ENCODE measurements at regions not wholly inside any gene's neighbourhood (a gene's known extent, or its start where the extent isn't known, plus 50 kb on each side); places are given as distances from the start of the nearest gene placed in this dataset.

DNA sequence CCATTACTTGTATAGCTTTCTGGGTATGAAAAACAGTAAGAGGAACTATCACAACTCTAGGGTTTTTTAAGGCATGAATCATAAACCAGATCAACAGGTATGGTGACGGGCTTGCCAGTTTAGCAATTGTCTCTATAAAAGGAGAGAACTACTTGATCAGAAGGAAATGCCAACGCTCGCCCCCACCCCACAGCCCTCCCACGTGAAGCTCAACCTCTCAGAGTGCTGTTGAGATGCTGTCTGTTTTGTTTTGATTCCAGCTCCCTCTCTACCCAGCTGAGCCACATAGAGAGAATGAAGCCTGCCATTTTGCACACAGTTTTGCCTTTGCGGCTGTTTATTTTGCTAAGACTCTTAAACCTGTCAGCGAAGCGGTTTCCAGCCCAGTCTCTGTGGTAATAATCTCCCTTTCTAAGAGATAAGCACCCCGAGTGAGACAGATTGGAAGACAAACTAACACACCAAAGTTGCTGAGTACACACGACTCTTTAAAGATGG is 257.9 kb upstream of the ANKRD55 start:
- peak; percentile 52 for DNase-seq (ENCODE audit: low read depth)
- TF ChIP-seq, protein P1, sequence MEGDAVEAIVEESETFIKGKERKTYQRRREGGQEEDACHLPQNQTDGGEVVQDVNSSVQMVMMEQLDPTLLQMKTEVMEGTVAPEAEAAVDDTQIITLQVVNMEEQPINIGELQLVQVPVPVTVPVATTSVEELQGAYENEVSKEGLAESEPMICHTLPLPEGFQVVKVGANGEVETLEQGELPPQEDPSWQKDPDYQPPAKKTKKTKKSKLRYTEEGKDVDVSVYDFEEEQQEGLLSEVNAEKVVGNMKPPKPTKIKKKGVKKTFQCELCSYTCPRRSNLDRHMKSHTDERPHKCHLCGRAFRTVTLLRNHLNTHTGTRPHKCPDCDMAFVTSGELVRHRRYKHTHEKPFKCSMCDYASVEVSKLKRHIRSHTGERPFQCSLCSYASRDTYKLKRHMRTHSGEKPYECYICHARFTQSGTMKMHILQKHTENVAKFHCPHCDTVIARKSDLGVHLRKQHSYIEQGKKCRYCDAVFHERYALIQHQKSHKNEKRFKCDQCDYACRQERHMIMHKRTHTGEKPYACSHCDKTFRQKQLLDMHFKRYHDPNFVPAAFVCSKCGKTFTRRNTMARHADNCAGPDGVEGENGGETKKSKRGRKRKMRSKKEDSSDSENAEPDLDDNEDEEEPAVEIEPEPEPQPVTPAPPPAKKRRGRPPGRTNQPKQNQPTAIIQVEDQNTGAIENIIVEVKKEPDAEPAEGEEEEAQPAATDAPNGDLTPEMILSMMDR (IDR thresholded peaks at IDR 0.05; ENCODE audit: low read depth, low read length), result no peak
- TF ChIP-seq POLR2A (IDR thresholded peaks at IDR 0.05; ENCODE audit: extremely low read depth, insufficient read length) (no peak), MYC (IDR thresholded peaks at IDR 0.05; ENCODE audit: low read depth, low read length) (no peak)
- TF ChIP-seq, protein P2, sequence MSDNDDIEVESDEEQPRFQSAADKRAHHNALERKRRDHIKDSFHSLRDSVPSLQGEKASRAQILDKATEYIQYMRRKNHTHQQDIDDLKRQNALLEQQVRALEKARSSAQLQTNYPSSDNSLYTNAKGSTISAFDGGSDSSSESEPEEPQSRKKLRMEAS (IDR thresholded peaks at IDR 0.05; ENCODE audit: low read depth, low read length), result no peak

DNA sequence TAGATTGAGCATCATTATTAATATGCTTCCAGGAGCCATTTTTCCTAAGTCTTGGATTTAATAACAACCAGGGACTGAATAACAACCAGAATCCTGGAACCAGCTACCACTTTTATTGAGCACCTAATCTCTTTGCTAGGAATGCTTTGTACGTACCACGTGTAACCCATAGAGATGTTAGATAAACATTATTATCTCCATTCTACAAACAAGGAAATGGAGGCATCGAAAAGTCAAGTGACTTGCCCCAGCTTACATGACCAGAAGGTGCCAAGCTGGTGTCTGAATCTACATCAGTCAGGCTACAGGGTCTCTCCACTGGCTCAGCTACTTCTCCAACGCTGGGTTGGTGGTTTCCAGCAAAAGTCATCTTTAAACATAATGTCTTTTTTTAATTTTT is 256.1 kb upstream of the ANKRD55 start:
- TF ChIP-seq POLR2A (IDR thresholded peaks at IDR 0.05; ENCODE audit: extremely low read depth, insufficient read length), result no peak
- TF ChIP-seq, protein P2 (IDR thresholded peaks at IDR 0.05; ENCODE audit: low read depth, low read length), result no peak
- TF ChIP-seq MYC (IDR thresholded peaks at IDR 0.05; ENCODE audit: low read depth, low read length), result no peak
- TF ChIP-seq, protein P1 (IDR thresholded peaks at IDR 0.05; ENCODE audit: low read depth, low read length), result no peak
- DNase-seq (ENCODE audit: low read depth), result no peak
- no peak overlapping the region for H3K4me3 ChIP-seq (ENCODE audit: low read depth, low read length)

More for the DNA sequence above, 257.9 kb upstream of the ANKRD55 start:
- no peak overlapping the region for H3K4me3 ChIP-seq (ENCODE audit: low read depth, low read length)

DNA sequence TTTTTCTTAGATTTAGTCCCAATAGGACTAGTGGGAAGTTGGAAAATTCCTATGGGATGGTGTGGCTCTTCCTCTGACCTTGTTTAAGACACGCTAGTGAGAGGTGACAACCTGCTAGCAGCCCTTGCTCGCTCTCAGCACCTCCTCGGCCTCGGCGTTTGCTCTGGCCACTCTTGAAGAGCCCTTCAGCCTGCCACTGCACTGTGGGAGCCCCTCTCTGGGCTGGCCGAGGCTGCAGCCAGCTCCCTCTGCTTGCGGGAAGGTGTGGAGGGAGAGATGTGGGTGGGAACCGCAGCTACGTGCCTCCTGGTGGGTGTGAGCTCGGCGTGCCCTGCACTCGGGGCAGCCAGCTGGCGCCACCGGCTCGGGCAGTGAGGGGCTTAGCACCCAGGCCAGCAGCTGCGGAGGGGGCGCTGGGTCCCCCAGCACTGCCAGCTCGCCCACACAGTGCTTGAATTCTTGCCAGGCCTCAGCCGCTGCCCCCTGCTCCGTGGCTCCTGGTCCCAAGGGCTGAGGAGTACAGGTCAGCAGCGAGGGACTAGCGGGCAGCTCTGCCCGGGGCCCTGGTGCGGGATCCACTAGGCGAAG is 254.5 kb upstream of the ANKRD55 start:
- no peak overlapping the region for H3K4me3 ChIP-seq (ENCODE audit: low read depth, low read length)
- no peak for DNase-seq (ENCODE audit: low read depth)
- TF ChIP-seq POLR2A (IDR thresholded peaks at IDR 0.05; ENCODE audit: extremely low read depth, insufficient read length), result no peak
- TF ChIP-seq, protein P1 (IDR thresholded peaks at IDR 0.05; ENCODE audit: low read depth, low read length), result no peak
- no peak for TF ChIP-seq MYC (IDR thresholded peaks at IDR 0.05; ENCODE audit: low read depth, low read length)
- TF ChIP-seq, protein P2 (IDR thresholded peaks at IDR 0.05; ENCODE audit: low read depth, low read length), result no peak

DNA sequence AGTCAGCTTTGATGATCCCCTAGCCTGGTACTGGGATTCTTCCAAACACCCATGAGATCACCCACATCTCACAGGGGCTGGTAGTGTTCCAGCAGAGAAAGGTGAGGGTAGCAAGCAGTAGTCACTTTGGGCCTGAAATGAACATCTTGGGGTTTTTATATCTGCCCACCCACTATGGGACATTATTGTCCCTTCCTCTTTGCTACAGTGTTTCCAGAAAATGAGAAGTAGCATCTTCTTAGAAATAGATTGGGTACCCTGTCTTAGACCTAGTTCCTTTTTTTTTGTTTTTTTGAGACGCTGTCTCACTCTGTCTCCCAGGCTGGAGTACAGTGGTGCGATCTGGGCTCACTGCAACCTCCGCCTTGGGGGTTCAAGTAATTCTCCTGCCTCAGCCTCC is 249.2 kb upstream of the ANKRD55 start:
- TF ChIP-seq POLR2A (IDR thresholded peaks at IDR 0.05; ENCODE audit: extremely low read depth, insufficient read length), result no peak
- TF ChIP-seq, protein P2 (IDR thresholded peaks at IDR 0.05; ENCODE audit: low read depth, low read length), result no peak
- TF ChIP-seq, protein P1 (IDR thresholded peaks at IDR 0.05; ENCODE audit: low read depth, low read length), result no peak
- TF ChIP-seq MYC (IDR thresholded peaks at IDR 0.05; ENCODE audit: low read depth, low read length), result no peak
- no peak overlapping the region for H3K4me3 ChIP-seq (ENCODE audit: low read depth, low read length)
- peak; percentile 51 for DNase-seq (ENCODE audit: low read depth)

DNA sequence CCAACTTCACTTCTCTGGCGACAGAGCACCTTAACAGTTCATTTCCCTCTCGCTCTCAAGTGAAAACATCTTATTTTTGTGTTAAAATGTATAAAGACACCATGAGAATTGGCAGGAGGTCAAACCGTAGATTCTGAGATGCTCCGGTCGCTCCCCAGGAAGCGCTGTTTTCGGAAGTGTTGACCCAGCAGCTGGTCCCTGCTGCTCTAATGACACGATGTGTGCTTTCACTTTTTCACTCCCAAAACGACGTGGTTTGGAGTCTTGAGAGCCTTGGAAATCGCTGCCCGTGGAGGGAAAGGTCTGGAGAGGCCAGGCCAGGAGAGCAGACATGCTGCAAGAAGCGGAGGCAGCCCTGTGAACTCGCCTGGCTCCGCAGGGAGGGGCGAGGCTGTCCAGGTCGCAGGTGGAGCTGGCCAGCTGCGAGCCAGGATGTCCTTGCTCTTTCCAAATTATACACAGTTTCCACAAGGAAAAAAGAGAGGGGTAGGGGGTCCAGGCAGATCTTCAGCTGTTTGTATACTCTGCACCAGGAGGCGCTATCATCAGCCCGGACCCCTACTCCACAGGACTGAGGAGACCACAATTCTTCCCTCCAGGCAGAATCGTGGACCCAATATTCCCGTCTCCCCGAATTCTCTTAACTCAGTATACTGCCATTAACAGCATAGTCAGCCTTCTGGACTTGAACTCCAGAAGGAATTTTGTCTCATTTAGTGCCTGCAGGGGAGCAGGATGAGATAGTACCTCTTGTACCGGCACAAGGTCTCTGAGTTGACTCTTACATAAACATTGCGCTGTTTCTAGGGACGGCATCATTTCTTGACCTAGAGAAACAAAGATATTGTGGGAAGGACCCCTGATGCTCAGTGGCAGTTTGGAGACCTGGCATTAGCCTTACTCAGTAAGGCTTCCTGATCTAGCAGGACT is 248.6 kb upstream of the ANKRD55 start:
- TF ChIP-seq, protein P1 (IDR thresholded peaks at IDR 0.05; ENCODE audit: low read depth, low read length), result peak; percentile 32
- TF ChIP-seq MYC (IDR thresholded peaks at IDR 0.05; ENCODE audit: low read depth, low read length) (no peak), POLR2A (IDR thresholded peaks at IDR 0.05; ENCODE audit: extremely low read depth, insufficient read length) (no peak)
- TF ChIP-seq, protein P2 (IDR thresholded peaks at IDR 0.05; ENCODE audit: low read depth, low read length), result no peak
- peak; percentile 47 for DNase-seq (ENCODE audit: low read depth)

More for the DNA sequence above, 248.6 kb upstream of the ANKRD55 start:
- peak overlapping the region; percentile 67 for H3K4me3 ChIP-seq (ENCODE audit: low read depth, low read length)
